ENCODE measurements at regions not wholly inside any gene's neighbourhood (a gene's known extent, or its start where the extent isn't known, plus 50 kb on each side); places are given as distances from the start of the nearest gene placed in this dataset.

DNA sequence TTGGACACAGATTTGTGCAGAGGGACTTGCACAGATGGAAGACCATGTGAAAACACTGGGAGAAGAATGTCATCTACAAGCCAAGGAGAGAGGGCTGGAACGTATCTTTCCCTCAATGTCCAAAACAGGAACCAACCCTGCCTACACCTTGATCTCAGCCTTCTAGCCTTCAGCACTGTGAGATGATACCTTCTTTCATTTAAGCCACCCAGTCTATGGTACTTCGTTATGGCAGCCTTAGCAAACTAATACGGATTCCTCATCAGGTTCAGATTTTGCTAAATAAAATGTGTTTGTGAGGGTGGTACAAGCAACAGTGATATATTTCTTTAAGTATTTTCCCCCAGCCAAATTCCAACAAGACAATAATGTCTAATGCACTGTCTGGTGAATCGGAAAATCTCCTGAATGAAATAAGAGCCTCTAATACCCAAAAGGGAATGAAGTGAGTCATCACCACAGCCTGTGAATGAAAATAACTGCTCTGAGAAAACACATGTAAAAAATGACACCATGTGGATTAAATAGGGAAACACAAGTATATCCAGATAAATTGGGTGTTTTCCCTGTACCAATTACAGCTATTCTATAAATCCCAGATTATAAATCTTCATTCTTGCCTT lies 182.8 kb upstream of the TARS1 start:
- H3K27me3 ChIP-seq (ENCODE audit: control insufficient read depth in 3 of 3, insufficient read depth in 3 of 3, low read depth in 1 of 3, low read length in 3 of 3), result no peaks in the 10 kb centered on the region
- no peaks in the 10 kb centered on the region for H3K79me1 ChIP-seq (ENCODE audit: low read depth, low read length)
- no peak overlapping the region for H3K9ac ChIP-seq (ENCODE audit: low read depth, low read length, poor library complexity)
- H4K8ac ChIP-seq (ENCODE audit: low read depth, low read length), result no peak overlapping the region
- H3K18ac ChIP-seq (ENCODE audit: low read length), result no peak overlapping the region
- H3K23ac ChIP-seq (ENCODE audit: low read depth, low read length, poor library complexity), result no peak overlapping the region
- no peak overlapping the region for H2AFZ ChIP-seq (ENCODE audit: low read length)
- no peaks in the 10 kb centered on the region for H3K4me1 ChIP-seq (ENCODE audit: control insufficient read depth in 2 of 2, insufficient read depth in 1 of 2, low read depth in 1 of 2, low read length in 2 of 2)
- H3K4me2 ChIP-seq (ENCODE audit: insufficient read depth, low read length, poor library complexity, severe bottlenecking), result no peak overlapping the region
- no peak overlapping the region for H2BK120ac ChIP-seq (ENCODE audit: low read depth, low read length)
- H3K4me3 ChIP-seq (ENCODE audit: low read length in 2 of 2), result no peak overlapping the region
- no peaks in the 10 kb centered on the region for H3K9me3 ChIP-seq (replicated peaks in 1 of 2; ENCODE audit: control insufficient read depth in 2 of 2, insufficient read depth in 1 of 2, low read depth in 1 of 2, low read length in 2 of 2)
- WGBS, 2 donors (ENCODE audit: extremely low coverage in 2 of 2, insufficient read length in 2 of 2, insufficient replicate concordance in 1 of 2), result no CpG with 5 or more reads among the region's 4 CpGs
- no peaks in the 10 kb centered on the region for H3K36me3 ChIP-seq (replicated peaks in 1 of 2; ENCODE audit: control insufficient read depth in 2 of 2, insufficient read depth in 2 of 2, low read length in 2 of 2)
- H2BK15ac ChIP-seq (ENCODE audit: low read length), result no peak overlapping the region
- H3K27ac ChIP-seq (replicated peaks; ENCODE audit: low read length), result no peak overlapping the region
- H3K14ac ChIP-seq (ENCODE audit: low read length), result no peak overlapping the region
- H4K91ac ChIP-seq (ENCODE audit: low read depth, low read length, poor library complexity), result no peak overlapping the region
- H3K4ac ChIP-seq (ENCODE audit: low read length), result no peak overlapping the region
- no peak for DNase-seq (ENCODE audit: low spot score)
- no peak overlapping the region for H2AK5ac ChIP-seq (ENCODE audit: low read depth, low read length)
- H2BK12ac ChIP-seq (ENCODE audit: low read length), result no peak overlapping the region
- H2BK5ac ChIP-seq (ENCODE audit: low read length), result no peak overlapping the region

DNA sequence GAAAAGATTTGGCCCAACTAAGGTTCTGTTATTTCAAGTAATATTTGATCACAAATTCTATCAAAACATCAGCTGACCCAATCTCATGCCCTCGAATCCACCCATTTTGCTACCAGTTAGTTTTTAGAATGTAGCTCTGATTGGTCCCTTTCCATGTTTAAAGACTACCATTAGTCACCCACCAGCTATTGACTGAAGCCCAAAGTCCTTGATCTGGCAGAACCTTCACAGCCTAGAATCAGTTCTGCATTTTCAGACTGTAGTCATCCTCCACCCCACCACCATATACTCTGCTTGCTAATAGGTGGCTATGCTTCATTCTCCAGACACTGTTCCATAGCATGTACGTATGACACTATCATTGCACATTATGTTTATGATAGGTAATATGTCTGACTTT lies 182.2 kb upstream of the TARS1 start:
- no peak overlapping the region for H2BK12ac ChIP-seq (ENCODE audit: low read length)
- H3K4ac ChIP-seq (ENCODE audit: low read length), result no peak overlapping the region
- no peak for DNase-seq (ENCODE audit: low spot score)
- no CpG with 5 or more reads among the region's 2 CpGs for WGBS, 2 donors (ENCODE audit: extremely low coverage in 2 of 2, insufficient read length in 2 of 2, insufficient replicate concordance in 1 of 2)
- H3K27ac ChIP-seq (replicated peaks; ENCODE audit: low read length), result no peak overlapping the region
- H3K4me3 ChIP-seq (ENCODE audit: low read length in 2 of 2), result no peak overlapping the region
- H3K9ac ChIP-seq (ENCODE audit: low read depth, low read length, poor library complexity), result no peak overlapping the region
- H2AK5ac ChIP-seq (ENCODE audit: low read depth, low read length), result no peak overlapping the region
- H2BK15ac ChIP-seq (ENCODE audit: low read length), result no peak overlapping the region
- no peak overlapping the region for H4K8ac ChIP-seq (ENCODE audit: low read depth, low read length)
- no peaks in the 10 kb centered on the region for H3K79me1 ChIP-seq (ENCODE audit: low read depth, low read length)
- H2AFZ ChIP-seq (ENCODE audit: low read length), result no peak overlapping the region
- H3K4me2 ChIP-seq (ENCODE audit: insufficient read depth, low read length, poor library complexity, severe bottlenecking), result no peak overlapping the region
- no peak overlapping the region for H4K91ac ChIP-seq (ENCODE audit: low read depth, low read length, poor library complexity)
- no peak overlapping the region for H2BK5ac ChIP-seq (ENCODE audit: low read length)
- H2BK120ac ChIP-seq (ENCODE audit: low read depth, low read length), result no peak overlapping the region
- H3K36me3 ChIP-seq (replicated peaks in 1 of 2; ENCODE audit: control insufficient read depth in 2 of 2, insufficient read depth in 2 of 2, low read length in 2 of 2), result no peaks in the 10 kb centered on the region
- H3K9me3 ChIP-seq (replicated peaks in 1 of 2; ENCODE audit: control insufficient read depth in 2 of 2, insufficient read depth in 1 of 2, low read depth in 1 of 2, low read length in 2 of 2), result no peaks in the 10 kb centered on the region
- no peak overlapping the region for H3K18ac ChIP-seq (ENCODE audit: low read length)
- no peak overlapping the region for H3K23ac ChIP-seq (ENCODE audit: low read depth, low read length, poor library complexity)
- no peak overlapping the region for H3K14ac ChIP-seq (ENCODE audit: low read length)
- no peaks in the 10 kb centered on the region for H3K4me1 ChIP-seq (ENCODE audit: control insufficient read depth in 2 of 2, insufficient read depth in 1 of 2, low read depth in 1 of 2, low read length in 2 of 2)
- H3K27me3 ChIP-seq (ENCODE audit: control insufficient read depth in 3 of 3, insufficient read depth in 3 of 3, low read depth in 1 of 3, low read length in 3 of 3), result no peaks in the 10 kb centered on the region

DNA sequence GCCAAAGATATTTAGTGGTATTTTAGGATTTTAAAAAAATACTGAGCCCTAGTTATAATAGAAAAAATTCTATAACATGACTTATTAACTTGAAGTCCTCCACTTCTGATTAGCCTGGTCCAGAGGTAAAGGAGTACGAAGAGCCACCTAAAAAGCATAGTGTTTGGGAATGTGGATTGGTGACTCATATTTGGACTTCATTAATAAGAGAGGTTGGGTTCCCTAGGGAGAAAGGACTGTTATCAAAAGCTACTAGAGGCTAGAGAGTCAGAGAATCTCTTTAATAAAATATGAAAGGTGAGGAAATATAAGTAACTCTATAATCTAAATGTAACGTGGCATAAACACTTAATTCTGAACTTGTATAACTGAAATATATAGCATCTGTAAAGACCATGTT lies 180.7 kb upstream of the TARS1 start:
- H2BK120ac ChIP-seq (ENCODE audit: low read depth, low read length), result no peak overlapping the region
- H3K14ac ChIP-seq (ENCODE audit: low read length), result no peak overlapping the region
- H3K18ac ChIP-seq (ENCODE audit: low read length), result no peak overlapping the region
- no peak overlapping the region for H3K4ac ChIP-seq (ENCODE audit: low read length)
- H2AFZ ChIP-seq (ENCODE audit: low read length), result no peak overlapping the region
- H3K4me3 ChIP-seq (ENCODE audit: low read length in 2 of 2), result no peak overlapping the region
- no peaks in the 10 kb centered on the region for H3K27me3 ChIP-seq (ENCODE audit: control insufficient read depth in 3 of 3, insufficient read depth in 3 of 3, low read depth in 1 of 3, low read length in 3 of 3)
- H2BK5ac ChIP-seq (ENCODE audit: low read length), result no peak overlapping the region
- no peaks in the 10 kb centered on the region for H3K4me1 ChIP-seq (ENCODE audit: control insufficient read depth in 2 of 2, insufficient read depth in 1 of 2, low read depth in 1 of 2, low read length in 2 of 2)
- no peaks in the 10 kb centered on the region for H3K79me1 ChIP-seq (ENCODE audit: low read depth, low read length)
- no peak overlapping the region for H2AK5ac ChIP-seq (ENCODE audit: low read depth, low read length)
- H3K4me2 ChIP-seq (ENCODE audit: insufficient read depth, low read length, poor library complexity, severe bottlenecking), result no peak overlapping the region
- H3K23ac ChIP-seq (ENCODE audit: low read depth, low read length, poor library complexity), result no peak overlapping the region
- no peak overlapping the region for H2BK12ac ChIP-seq (ENCODE audit: low read length)
- no peak overlapping the region for H2BK15ac ChIP-seq (ENCODE audit: low read length)
- H3K27ac ChIP-seq (replicated peaks; ENCODE audit: low read length), result no peak overlapping the region
- no peak overlapping the region for H3K9ac ChIP-seq (ENCODE audit: low read depth, low read length, poor library complexity)
- no peaks in the 10 kb centered on the region for H3K9me3 ChIP-seq (replicated peaks in 1 of 2; ENCODE audit: control insufficient read depth in 2 of 2, insufficient read depth in 1 of 2, low read depth in 1 of 2, low read length in 2 of 2)
- no peaks in the 10 kb centered on the region for H3K36me3 ChIP-seq (replicated peaks in 1 of 2; ENCODE audit: control insufficient read depth in 2 of 2, insufficient read depth in 2 of 2, low read length in 2 of 2)
- no peak overlapping the region for H4K8ac ChIP-seq (ENCODE audit: low read depth, low read length)
- H4K91ac ChIP-seq (ENCODE audit: low read depth, low read length, poor library complexity), result no peak overlapping the region
- DNase-seq (ENCODE audit: low spot score), result no peak
- WGBS, 2 donors (ENCODE audit: extremely low coverage in 2 of 2, insufficient read length in 2 of 2, insufficient replicate concordance in 1 of 2), result no CpG with 5 or more reads among the region's 2 CpGs

GRCh38 chr5:33261305-33261704 lies 179.5 kb upstream of the TARS1 start:
- no peak overlapping the region for H3K9ac ChIP-seq (ENCODE audit: low read depth, low read length, poor library complexity)
- H4K8ac ChIP-seq (ENCODE audit: low read depth, low read length), result no peak overlapping the region
- no peak overlapping the region for H3K4me3 ChIP-seq (ENCODE audit: low read length in 2 of 2)
- H3K36me3 ChIP-seq (replicated peaks in 1 of 2; ENCODE audit: control insufficient read depth in 2 of 2, insufficient read depth in 2 of 2, low read length in 2 of 2), result no peaks in the 10 kb centered on the region
- DNase-seq (ENCODE audit: low spot score), result no peak
- H3K14ac ChIP-seq (ENCODE audit: low read length), result no peak overlapping the region
- H2AFZ ChIP-seq (ENCODE audit: low read length), result no peak overlapping the region
- no peak overlapping the region for H3K23ac ChIP-seq (ENCODE audit: low read depth, low read length, poor library complexity)
- H2BK12ac ChIP-seq (ENCODE audit: low read length), result no peak overlapping the region
- no peak overlapping the region for H3K27ac ChIP-seq (replicated peaks; ENCODE audit: low read length)
- no peak overlapping the region for H2BK5ac ChIP-seq (ENCODE audit: low read length)
- no peak overlapping the region for H3K4ac ChIP-seq (ENCODE audit: low read length)
- H3K27me3 ChIP-seq (ENCODE audit: control insufficient read depth in 3 of 3, insufficient read depth in 3 of 3, low read depth in 1 of 3, low read length in 3 of 3), result no peaks in the 10 kb centered on the region
- H3K4me2 ChIP-seq (ENCODE audit: insufficient read depth, low read length, poor library complexity, severe bottlenecking), result no peak overlapping the region
- no peak overlapping the region for H2BK120ac ChIP-seq (ENCODE audit: low read depth, low read length)
- no peaks in the 10 kb centered on the region for H3K9me3 ChIP-seq (replicated peaks in 1 of 2; ENCODE audit: control insufficient read depth in 2 of 2, insufficient read depth in 1 of 2, low read depth in 1 of 2, low read length in 2 of 2)
- no peak overlapping the region for H2BK15ac ChIP-seq (ENCODE audit: low read length)
- no CpG with 5 or more reads among the region's 2 CpGs for WGBS, 2 donors (ENCODE audit: extremely low coverage in 2 of 2, insufficient read length in 2 of 2, insufficient replicate concordance in 1 of 2)
- no peaks in the 10 kb centered on the region for H3K4me1 ChIP-seq (ENCODE audit: control insufficient read depth in 2 of 2, insufficient read depth in 1 of 2, low read depth in 1 of 2, low read length in 2 of 2)
- no peak overlapping the region for H2AK5ac ChIP-seq (ENCODE audit: low read depth, low read length)
- H4K91ac ChIP-seq (ENCODE audit: low read depth, low read length, poor library complexity), result no peak overlapping the region
- H3K79me1 ChIP-seq (ENCODE audit: low read depth, low read length), result no peaks in the 10 kb centered on the region
- H3K18ac ChIP-seq (ENCODE audit: low read length), result no peak overlapping the region
